GM19239 (cell line): ENCODE measurements at regions not wholly inside any gene's neighbourhood (a gene's known extent, or its start where the extent isn't known, plus 50 kb on each side); places are given as distances from the start of the nearest gene placed in this dataset.

ENCODE experiments used
- DNase-seq: peaks from one replicate; pipeline ENCODE4 v3.0.0; 2011; ENCODE audit warnings: low spot score; ENCODE audit not compliant: insufficient read length
- FAIRE-seq: peaks from 2 replicates; lab custom pipeline; 2011; peaks lifted over from hg19 to GRCh38; lab: Jason Lieb, UNC

GRCh38 chr6:95768539-95768938, 191.2 kb downstream of the MANEA start:
- no peak for FAIRE-seq
- DNase-seq: no peak

GRCh38 chr6:95777338-95777737, 200.0 kb downstream of the MANEA start:
- no peak for DNase-seq
- FAIRE-seq: no peak

- DNase-seq (no peak), FAIRE-seq (no peak)
These were observed 202.7 kb downstream of the MANEA start for GRCh38 chr6:95780037-95780436.

- FAIRE-seq (no peak), DNase-seq (no peak)
These were observed 206.7 kb downstream of the MANEA start for GRCh38 chr6:95784019-95784418.

GRCh38 chr6:95784869-95785268, 207.5 kb downstream of the MANEA start:
- DNase-seq (no peak), FAIRE-seq (no peak)

GRCh38 chr6:95785785-95786184, 208.4 kb downstream of the MANEA start:
- DNase-seq: no peak
- no peak for FAIRE-seq

- no peak for FAIRE-seq
- no peak for DNase-seq
These were observed 209.5 kb downstream of the MANEA start for GRCh38 chr6:95786802-95787201.

- FAIRE-seq (no peak), DNase-seq (no peak)
These were observed 213.5 kb downstream of the MANEA start for GRCh38 chr6:95790787-95791186.

GRCh38 chr6:95794749-95795148, 217.4 kb downstream of the MANEA start:
- FAIRE-seq (no peak), DNase-seq (no peak)

- DNase-seq (no peak), FAIRE-seq (no peak)
These were observed 218.6 kb downstream of the MANEA start for GRCh38 chr6:95795927-95796326.

- DNase-seq (no peak), FAIRE-seq (no peak)
These were observed 218.7 kb upstream of the FUT9 start for GRCh38 chr6:95797054-95797453.

GRCh38 chr6:95802978-95803377, 212.8 kb upstream of the FUT9 start:
- DNase-seq (no peak), FAIRE-seq (peak; percentile 26)

- DNase-seq (no peak), FAIRE-seq (no peak)
These were observed 211.9 kb upstream of the FUT9 start for GRCh38 chr6:95803889-95804288.

GRCh38 chr6:95804847-95805541, 210.8 kb upstream of the FUT9 start:
- FAIRE-seq: no peak

GRCh38 chr6:95805699-95806098, 210.1 kb upstream of the FUT9 start:
- no peak for DNase-seq
- no peak for FAIRE-seq

More at GRCh38 chr6:95804847-95805541, 210.8 kb upstream of the FUT9 start:
- DNase-seq: no peak

- DNase-seq: no peak
- no peak for FAIRE-seq
These were observed 200.3 kb upstream of the FUT9 start for GRCh38 chr6:95815389-95816056.

GRCh38 chr6:95819461-95819860, 196.3 kb upstream of the FUT9 start:
- FAIRE-seq: no peak
- no peak for DNase-seq

- DNase-seq (no peak), FAIRE-seq (no peak)
These were observed 195.8 kb upstream of the FUT9 start for GRCh38 chr6:95819939-95820338.

- no peak for DNase-seq
- no peak for FAIRE-seq
These were observed 184.8 kb upstream of the FUT9 start for GRCh38 chr6:95830859-95831557.

GRCh38 chr6:95837890-95838289, 177.9 kb upstream of the FUT9 start:
- DNase-seq (no peak), FAIRE-seq (no peak)

- DNase-seq: no peak
- FAIRE-seq: no peak
These were observed 174.2 kb upstream of the FUT9 start for GRCh38 chr6:95841560-95841959.
